ENCODE measurements at regions not wholly inside any gene's neighbourhood (a gene's known extent, or its start where the extent isn't known, plus 50 kb on each side); places are given as distances from the start of the nearest gene placed in this dataset.

GRCh38 chr4:81673961-81674360 lies 202.3 kb upstream of the RASGEF1B start:
- no peaks in the 10 kb centered on the region for H4K20me1 ChIP-seq (replicated peaks in 1 of 2; ENCODE audit: control insufficient read depth in 1 of 2, insufficient read depth in 2 of 2, low read length in 2 of 2)
- no peak overlapping the region for H3K9ac ChIP-seq (replicated peaks in 1 of 4; ENCODE audit: extremely low read depth in 1 of 4, low read depth in 3 of 4, low read length in 3 of 4)
- DNase-seq (ENCODE audit: low read depth in 1 of 2, low spot score in 2 of 2) (no peak), FAIRE-seq (no peak)
- H3K27ac ChIP-seq (ENCODE audit: low read depth, low read length), result no peak overlapping the region
- H3K23ac ChIP-seq (ENCODE audit: insufficient read length), result no peak overlapping the region
- H4K91ac ChIP-seq (replicated peaks; ENCODE audit: insufficient read length, low read length), result no peak overlapping the region
- H3K36me3 ChIP-seq (ENCODE audit: control insufficient read depth in 2 of 4, insufficient read depth in 4 of 4, low read length in 3 of 4), result no peaks in the 10 kb centered on the region
- H2BK12ac ChIP-seq (ENCODE audit: low read depth, low read length), result no peak overlapping the region
- no peaks in the 10 kb centered on the region for H3K79me2 ChIP-seq (ENCODE audit: control insufficient read depth in 1 of 2, insufficient read depth in 2 of 2, low read length in 2 of 2)
- no peak overlapping the region for H3K18ac ChIP-seq (ENCODE audit: extremely low read depth, low read length)
- H2BK20ac ChIP-seq (ENCODE audit: low read length), result no peak overlapping the region
- no peak overlapping the region for H2AK5ac ChIP-seq (ENCODE audit: low read depth, low read length)
- no peak overlapping the region for H2BK15ac ChIP-seq (ENCODE audit: low read length)
- no peak overlapping the region for H3K4ac ChIP-seq (replicated peaks; ENCODE audit: insufficient read length, low read depth, low read length)
- H3K56ac ChIP-seq (replicated peaks; ENCODE audit: insufficient read length, low read depth, low read length), result no peak overlapping the region
- no peaks in the 10 kb centered on the region; the same call in 1 of the 2 replicates for H3K23me2 ChIP-seq (ENCODE audit: low read depth, low read length)
- H2BK120ac ChIP-seq (replicated peaks; ENCODE audit: low read depth, low read length), result no peak overlapping the region
- 71% methylated on average over 4 of the region's 4 CpGs; no CpG with 5 or more reads in 1 of the 2 experiments for WGBS, 2 experiments (ENCODE audit: extremely low coverage in 1 of 2, insufficient coverage in 1 of 2, insufficient read length in 1 of 2, insufficient replicate concordance in 2 of 2, low coverage in 1 of 2, low lambda C conversion rate in 2 of 2, missing lambda C conversion rate in 1 of 2)
- no peak overlapping the region for H3K4me3 ChIP-seq (ENCODE audit: extremely low read depth in 1 of 4, insufficient read depth in 2 of 4, low read depth in 3 of 4, low read length in 4 of 4)
- ChIA-PET CTCF (ENCODE audit: partially characterized antibody) (interaction anchor here (0.6 kb wide), 1 partner anchor 164 kb away, joined by 3 read pairs; no protein-coding TSS in a partner anchor), POLR2A (ENCODE audit: partially characterized antibody) (no interaction called here)
- H4K5ac ChIP-seq (ENCODE audit: insufficient read length, low read depth, low read length), result no peak overlapping the region
- H3K4me1 ChIP-seq (replicated peaks in 1 of 4; ENCODE audit: control insufficient read depth in 3 of 4, insufficient read depth in 4 of 4, low read length in 3 of 4), result no peaks in the 10 kb centered on the region
- H3K79me1 ChIP-seq (ENCODE audit: low read depth, low read length), result no peaks in the 10 kb centered on the region
- H4K8ac ChIP-seq (ENCODE audit: extremely low read depth, insufficient read depth, low read length), result no peak overlapping the region
- no peak overlapping the region for H3K14ac ChIP-seq (ENCODE audit: insufficient read length)
- H3K27me3 ChIP-seq (replicated peaks in 1 of 4; ENCODE audit: control insufficient read depth in 3 of 4, extremely low read depth in 1 of 4, insufficient read depth in 3 of 4, low read length in 3 of 4), result no peaks in the 10 kb centered on the region
- no peaks in the 10 kb centered on the region for H3K9me3 ChIP-seq (ENCODE audit: insufficient read depth in 2 of 2, low read depth in 1 of 2, low read length in 1 of 2)
- TF ChIP-seq E2F6 (IDR thresholded peaks at IDR 0.05) (no peak), PHF8 (conservative IDR thresholded peaks at IDR 0.05; ENCODE audit: low read depth, low read length) (no peak), MAX (IDR thresholded peaks at IDR 0.05) (no peak), KDM4A (IDR thresholded peaks at IDR 0.05; ENCODE audit: low read depth, low read length, severe bottlenecking) (no peak), TCF12 (IDR thresholded peaks at IDR 0.05; ENCODE audit: low read depth, low read length) (no peak), RBBP5 (IDR thresholded peaks at IDR 0.05; ENCODE audit: borderline replicate concordance, low read depth, low read length) (no peak), CBX8 (IDR thresholded peaks at IDR 0.05; ENCODE audit: borderline replicate concordance, low read depth, low read length) (no peak), JUND (IDR thresholded peaks at IDR 0.05; ENCODE audit: low read length) (no peak), JUN (IDR thresholded peaks at IDR 0.05; ENCODE audit: low read depth, low read length) (no peak), TBP (IDR thresholded peaks at IDR 0.05; ENCODE audit: low read depth, low read length) (no peak), CHD2 (IDR thresholded peaks at IDR 0.05; ENCODE audit: low read length) (no peak), SAP30 (IDR thresholded peaks at IDR 0.05; ENCODE audit: insufficient read depth, insufficient replicate concordance, low read length) (no peak)
- H2AFZ ChIP-seq (ENCODE audit: low read length), result no peak overlapping the region
- no peak overlapping the region for H3K4me2 ChIP-seq (ENCODE audit: insufficient read depth in 1 of 2, low read depth in 2 of 2, low read length in 2 of 2)
- H2BK5ac ChIP-seq (ENCODE audit: low read depth, low read length), result no peak overlapping the region

Measured in H1 (cell line).